ENCODE measurements at regions not wholly inside any gene's neighbourhood (a gene's known extent, or its start where the extent isn't known, plus 50 kb on each side); places are given as distances from the start of the nearest gene placed in this dataset.

DNA sequence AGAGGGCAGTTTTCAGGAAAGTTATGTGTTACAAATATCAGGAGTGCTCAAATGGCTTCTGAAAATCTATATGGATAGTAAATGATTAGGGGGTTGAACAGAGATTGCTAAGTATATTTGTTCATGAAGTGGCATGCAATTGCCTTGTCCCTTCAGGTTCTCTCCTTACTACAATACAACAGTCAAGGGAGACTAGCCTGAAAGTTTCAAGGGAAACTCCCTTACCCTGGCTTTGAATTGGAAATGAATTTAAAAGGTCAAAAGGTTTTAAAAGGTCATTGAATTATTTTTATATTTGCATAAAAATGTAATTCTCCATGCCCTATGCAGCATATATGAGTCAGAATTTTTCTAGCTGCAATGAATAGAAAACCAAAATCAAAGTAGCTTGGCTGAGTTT, 253.1 kb upstream of the SYT1 start:
- DNase-seq, result no peak

DNA sequence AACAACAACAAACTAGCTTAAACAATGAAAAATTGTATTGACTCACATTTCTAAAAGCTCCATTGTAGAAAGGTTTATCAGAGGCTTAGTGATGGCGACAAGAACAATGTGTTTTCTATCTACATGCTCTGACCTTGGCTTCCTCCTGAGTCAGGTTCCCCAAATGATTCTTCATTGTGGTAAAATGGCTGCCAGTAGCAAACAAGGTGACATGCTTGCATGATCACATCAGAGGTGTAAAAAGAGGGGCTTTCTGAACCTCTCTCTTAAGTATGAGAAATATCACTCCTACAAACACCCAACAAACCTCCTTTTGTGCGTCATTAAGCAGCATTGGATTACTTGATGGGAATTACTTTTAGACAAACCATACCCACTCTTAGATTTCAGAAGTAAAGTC, 252.4 kb upstream of the SYT1 start:
- no peak for DNase-seq

DNA sequence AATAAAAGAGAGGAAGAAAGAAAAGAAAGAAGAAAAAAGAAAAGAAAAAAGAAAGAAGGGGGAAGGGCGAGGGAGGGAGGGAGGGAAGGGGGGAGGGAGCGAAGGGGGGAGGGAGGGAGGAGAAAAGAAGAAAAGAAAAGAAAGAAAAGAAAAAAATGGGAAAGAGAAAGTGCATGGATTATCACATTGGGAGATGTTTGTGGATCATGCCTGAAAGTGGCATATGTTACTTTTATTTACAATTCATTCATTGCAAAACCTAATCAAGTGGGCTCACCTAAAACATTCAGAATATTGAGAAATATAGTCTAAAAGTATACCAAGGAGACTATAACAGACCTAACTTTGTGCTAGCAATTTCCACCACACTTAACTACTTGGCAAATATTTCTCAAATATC, 246.9 kb upstream of the SYT1 start:
- DNase-seq, result no peak

DNA sequence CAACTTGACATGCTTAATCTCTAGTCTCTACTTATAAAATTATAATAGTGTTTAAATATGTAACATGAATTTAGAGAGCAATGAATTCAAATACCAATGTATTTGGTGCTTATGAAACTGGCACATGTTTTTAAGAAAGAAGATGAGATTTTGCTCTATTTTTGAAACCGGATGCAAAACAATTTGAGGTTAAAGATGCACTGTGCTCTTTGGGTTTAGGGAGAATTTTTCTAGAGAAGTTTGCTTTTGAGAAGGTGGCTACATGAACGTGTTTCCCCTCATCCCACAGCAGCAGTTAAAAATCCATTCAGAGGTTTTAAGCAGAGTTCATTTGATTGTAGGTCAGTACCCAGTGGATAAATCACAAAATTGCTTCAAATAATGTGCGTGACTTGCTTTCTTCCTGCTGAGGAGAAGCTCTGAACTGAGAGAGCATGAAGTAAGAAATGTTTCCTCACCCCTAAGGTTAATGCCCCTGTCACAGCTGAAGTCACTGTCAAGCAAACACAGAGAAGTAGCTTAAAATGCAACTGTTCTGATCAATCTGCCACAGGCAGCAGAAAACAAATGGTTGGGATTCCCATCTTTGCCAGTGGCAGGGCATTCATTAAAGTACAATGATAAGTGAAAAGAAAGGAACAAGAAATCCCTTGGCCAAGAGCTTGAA, 241.9 kb upstream of the SYT1 start:
- no peak for DNase-seq

DNA sequence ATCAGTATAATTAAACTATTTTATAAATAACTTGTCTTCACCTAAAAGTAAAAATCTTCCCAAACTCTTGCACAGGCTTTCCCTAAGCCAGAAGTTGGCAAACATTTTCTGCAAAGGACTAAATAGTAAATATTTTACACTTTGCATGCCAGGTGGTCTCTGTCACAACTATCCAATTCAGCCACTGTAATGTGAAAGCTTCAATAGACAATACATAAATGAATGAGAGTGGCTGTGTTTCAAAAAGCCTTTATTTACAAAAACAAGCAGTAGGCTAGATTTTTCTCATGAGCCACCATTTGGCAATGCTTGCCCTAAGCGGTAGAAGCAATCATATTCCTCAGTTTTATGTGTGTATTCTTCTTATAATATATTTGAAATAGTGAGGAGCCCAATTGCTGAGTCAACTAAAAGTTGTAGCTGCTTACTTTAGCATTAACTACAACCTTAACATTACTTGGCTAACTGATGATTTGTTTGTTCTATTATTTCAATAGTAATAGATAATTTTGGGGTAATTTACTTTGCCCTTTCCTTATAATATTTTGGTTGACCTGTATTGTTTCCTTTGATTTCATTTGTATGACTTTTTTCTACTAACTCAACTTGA, 236.0 kb upstream of the SYT1 start:
- DNase-seq, result no peak

DNA sequence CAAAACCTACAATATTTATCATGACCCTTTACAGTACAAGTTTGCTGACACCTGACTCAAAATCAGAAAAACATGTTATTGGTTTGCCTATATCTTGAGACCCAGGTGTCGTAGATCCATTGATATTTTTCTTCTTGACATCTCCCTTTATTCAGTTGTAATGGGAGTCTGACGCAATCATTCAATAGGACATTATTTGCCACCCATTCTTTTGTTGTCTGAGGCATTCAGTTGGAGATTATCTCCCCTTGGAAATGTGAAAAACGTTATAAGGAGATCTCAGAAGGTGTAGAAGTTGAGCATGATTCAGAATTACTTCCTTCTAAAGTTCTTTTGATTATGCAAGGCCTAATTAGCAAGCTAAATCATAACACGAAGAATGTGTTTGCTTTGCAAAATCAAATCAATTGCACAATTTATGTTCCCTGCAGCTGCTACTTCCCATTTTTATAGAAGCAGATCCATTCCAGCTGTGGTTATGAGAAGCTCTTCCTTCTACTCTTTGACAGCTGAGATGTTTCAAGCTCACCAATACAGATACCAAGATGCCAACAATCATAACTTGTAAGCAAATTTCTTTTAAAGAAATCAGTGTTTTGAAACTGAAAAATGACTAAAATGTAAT, 228.2 kb upstream of the SYT1 start:
- DNase-seq, result peak; percentile 75

DNA sequence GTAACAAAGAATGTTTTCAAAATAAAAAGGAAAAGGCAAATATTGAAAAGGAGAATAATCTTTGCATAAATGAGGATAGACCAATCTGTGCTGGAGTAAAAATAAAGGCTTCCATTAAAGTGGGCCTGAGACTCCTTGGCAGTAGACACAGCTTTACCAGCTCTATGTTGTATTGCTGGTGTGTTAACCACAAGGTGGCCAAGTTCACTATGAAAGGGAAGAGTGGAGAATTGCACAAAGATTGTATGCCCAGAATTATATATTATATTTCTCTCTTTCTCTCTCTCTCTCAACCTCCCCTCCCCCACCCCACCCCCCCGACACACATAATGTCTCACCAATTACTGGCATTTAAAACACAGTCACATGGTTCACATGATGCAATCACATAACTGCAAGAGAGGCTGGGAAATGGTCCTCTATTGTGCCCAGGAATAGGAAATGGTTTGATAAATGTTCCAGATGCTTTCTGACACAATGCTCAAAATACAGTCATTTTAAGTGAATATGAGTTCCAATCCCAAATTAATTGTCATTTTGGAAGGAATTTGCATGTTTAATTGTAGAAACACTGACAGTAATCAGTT, 222.6 kb upstream of the SYT1 start:
- no peak for DNase-seq

DNA sequence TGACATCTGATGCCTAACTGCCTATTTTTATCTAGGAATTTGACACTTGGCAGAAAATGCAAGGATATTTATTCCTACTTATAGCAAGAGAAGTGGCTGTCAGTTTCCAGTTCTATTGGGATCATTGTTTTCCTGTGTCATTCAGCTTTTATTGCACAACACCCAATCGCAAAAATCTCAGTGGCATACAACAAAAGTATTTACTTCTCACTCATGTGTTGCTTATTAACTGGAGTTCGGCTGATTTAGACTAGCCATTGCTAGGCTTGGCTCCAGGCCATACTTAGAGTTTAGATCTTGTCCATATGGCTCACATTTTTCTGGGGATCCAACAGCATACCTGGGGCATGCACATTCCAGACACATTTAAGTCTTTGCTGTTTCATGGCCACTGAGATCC, 218.6 kb upstream of the SYT1 start:
- DNase-seq, result no peak

DNA sequence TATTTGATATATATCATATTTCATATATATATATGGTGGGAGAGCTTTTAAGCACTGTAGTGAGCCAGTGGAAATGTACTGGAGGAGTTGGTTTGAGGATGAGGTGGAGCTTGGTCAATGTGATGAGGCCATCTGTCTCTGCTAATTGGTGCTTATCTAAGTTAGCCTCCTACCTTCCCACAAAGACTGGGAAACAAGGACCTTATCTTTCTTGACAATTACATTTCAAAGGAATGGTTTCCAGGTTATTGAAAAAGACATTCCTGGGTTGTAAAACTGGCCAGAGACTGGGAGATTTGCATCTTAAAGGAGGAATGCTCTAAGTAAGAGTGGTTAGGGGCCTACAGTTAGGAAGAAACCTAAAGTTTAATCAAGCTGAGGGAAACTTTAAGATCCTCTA, 212.8 kb upstream of the SYT1 start:
- no peak for DNase-seq

DNA sequence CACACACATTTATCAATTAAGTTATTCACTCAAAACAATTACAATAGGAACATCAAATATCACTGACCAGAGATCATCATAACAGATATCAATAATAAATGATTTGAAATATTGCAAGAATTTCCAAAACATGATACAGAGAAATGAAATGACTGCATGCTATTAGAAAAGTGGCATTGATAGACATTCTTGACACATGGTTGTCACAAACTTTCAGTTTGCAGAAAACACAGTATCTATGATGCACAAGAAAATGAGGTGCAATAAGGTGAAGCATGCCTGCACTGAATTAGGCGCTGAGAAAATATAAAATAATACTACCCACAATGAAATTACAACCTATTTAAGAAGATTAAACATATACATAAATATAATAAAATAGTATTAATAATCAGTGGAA, 198.0 kb upstream of the SYT1 start:
- no peak for DNase-seq

DNA sequence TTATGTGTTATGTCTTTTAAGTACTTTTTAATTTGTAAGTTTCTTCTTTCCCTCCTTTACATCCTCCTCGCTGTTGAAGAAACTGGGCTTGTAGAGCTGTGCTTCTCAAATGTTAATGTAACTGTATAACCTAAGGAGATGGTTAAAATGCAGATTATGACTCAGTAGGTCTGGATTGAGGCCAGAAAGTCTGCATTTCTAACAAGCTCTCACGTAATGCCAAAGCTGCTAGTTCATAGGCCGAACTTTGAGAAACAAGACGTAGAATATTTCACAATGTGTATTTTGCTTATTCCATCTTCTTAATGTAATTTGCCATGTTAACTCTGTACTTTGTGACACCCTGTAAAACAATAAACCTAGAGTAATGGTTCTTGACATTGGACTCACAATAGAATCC, 193.3 kb upstream of the SYT1 start:
- DNase-seq, result no peak

DNA sequence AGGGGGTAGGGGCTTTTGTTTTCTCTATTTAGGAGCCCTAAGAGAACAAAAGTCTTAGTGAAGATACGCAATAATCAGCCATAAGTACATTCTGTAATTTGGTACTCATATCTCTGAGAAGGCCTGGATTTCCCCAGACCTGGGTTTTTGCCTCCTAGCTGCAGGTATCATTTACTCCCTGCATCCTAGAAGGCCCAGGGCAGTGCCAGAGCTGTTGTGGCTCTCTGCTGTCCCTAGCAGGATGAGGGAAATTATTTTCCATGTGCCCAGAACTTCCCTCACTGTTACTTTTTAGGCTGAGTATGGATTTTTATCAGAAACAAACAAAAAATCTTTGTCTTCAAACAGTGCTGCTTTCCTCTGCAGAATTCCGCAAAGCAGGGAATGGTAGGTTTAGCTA, 192.5 kb upstream of the SYT1 start:
- no peak for DNase-seq

DNA sequence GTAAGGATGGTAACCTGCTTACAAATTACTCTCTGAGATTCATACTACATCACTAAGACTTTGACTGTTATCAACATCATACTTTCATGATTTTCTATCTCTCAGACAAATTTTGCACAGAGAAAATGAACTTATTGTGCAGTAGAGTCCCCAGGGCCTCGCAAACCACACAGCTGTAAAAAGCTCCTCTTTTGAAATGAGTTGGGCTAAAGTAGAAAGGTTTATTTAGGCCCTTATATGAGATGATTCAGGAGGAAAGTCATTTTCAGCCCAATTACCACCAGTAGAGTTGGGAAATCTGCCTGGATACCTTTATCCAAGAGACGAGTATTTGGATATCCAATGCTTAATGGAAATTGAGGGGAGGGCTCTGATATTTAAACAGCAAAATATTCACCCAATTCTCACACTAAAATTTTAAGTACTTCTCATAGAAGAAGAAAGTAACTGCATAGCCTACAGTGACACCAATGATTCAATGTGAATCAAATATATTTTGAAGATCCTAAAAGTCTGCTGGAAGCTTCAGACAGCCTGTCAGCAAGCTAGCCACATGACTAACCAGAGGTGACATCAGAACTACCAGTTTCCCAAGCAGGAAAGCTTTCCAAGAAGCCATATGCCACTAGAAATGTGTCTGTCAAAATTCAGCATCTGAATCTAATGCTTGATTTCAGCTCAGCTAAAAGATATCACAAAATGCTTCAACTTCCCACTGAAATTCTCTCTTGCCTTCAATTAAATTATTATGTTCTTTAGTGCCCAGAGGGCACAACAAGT, 190.1 kb upstream of the SYT1 start:
- DNase-seq, result no peak

DNA sequence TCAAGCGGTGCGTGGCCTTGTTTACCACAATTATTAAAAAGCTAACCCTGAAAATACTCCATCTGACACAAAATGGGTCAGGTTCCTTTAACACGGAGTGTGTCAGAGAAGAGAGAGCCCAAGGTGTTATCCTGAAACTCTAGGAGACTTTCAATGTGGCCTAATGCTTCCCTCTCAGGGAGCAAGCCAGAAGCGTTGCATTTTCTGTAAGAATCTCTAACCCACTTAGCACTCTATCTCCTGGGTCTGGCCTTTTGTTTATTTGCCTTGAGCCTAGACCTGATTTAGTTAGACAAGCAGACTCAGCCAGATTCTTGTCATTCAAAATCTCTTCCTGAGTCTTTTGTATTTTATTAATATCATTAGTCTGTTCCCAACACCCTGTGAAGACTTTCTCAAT, 184.0 kb upstream of the SYT1 start:
- DNase-seq, result no peak

DNA sequence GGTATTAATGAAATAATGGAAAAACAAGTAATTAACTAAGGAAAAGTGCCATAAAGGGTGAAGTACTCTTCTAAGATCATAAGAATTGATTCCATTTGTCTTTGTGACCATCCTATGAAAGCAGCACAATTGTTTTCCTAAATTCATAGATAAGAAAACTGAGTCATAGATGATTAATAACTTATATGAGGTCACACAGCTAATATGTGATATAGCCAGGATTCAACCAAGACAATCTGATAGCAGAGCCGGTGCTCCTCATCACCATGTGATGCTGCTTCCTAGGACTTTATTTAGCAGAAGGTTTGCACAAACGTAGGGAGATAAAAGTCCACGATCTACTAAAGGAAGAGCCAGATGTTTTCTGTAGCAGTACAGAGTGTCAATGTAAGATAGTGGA, 181.5 kb upstream of the SYT1 start:
- no peak for DNase-seq

DNA sequence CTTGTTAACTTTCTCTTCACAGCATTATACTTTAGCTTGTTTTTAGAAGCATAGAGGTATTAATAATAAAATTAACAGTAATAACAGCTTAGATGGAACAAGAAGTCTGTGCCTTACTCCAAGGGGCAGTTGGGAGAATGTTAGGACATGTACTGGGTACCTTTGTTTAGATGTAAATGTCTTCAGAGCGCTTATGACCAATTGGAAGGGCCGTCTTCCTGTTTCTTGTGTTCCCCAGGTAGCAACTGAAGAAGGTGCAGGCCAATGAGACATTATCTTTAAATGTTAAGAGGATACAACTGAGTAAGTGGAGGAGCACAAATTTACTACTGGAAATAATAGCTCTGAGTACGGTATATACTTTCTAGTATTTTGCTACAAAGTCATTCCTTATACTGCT, 180.9 kb upstream of the SYT1 start:
- no peak for DNase-seq

DNA sequence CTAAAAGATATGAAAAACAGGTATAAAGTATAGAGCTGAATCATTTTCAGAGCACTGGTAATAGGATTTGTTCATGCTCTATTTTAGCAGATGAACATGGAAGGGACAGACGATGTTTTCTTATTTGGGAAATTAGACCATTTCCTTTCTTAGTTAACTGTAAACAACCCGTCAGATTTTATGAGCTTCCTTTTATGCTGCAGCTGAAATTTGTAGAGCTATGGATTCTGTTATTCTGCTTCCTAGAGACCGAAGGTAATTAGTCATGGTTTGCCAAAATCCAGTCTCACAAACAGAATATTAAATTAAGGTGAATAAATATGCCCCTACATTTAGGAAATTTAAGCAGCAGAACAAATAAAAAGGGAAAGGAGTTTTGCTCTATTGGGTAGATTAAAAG, 180.2 kb upstream of the SYT1 start:
- DNase-seq, result no peak

DNA sequence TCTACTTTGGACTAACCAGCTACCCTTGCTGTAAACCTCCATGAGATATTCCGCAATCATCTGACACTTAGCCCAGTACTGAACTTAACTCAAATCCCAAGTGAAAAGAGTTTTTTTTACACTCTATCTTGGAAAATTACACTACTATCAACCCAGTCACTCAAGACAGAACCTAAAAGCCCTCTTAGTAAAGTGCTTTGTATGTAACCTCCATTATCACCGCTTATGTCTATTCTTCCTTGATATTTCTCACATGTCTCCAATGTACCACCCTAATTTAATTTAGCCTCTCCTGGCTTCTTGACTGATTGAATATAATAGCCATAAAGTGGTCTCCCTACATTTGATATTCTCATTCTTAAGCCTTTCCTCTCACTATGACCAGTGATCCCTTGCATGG, 168.8 kb upstream of the SYT1 start:
- no peak for DNase-seq

DNA sequence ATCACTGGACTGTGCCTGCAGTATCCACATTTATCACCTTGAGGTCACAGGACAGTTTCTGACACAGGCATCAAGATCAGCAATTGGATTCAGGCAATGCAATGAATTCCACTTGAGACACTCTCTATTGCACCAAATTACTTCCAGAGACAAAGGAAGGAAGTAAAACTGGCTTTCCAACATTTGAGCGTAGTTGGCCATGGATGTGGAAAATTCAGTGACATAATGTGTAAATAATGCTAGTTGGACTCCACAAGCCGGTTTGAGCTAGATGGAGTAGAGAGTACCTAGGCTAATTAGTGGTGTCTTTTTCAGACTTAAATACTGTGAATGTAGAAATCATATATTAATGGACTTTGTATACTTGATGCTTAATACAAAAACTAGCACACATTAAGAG, 168.3 kb upstream of the SYT1 start:
- DNase-seq, result no peak

DNA sequence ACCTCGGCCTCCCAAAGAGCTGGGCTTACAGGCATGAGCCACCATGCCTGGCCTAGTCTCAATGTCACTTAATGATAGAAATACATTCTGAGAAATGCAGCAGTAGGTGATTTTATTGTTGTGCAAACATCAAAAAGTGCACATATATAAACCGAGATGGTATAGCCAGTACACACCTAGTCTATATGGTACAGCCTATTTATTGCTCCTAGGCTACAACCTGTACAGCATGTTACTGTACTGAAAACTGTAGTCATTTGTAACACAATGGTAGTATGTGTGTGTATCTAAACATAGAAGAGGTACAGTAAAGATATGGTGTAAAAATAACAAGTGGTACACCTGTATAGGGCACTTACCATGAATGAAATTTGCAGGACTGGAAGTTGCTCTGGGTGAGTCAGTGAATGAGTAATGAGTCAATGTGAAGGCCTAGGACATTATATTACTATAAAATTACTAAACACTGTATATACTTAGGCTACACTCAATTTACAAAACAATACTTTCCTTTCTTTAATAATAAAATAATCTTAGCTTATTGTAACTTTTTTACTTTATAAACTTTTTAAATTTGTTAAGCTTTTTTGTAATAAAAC, 166.7 kb upstream of the SYT1 start:
- no peak for DNase-seq

DNA sequence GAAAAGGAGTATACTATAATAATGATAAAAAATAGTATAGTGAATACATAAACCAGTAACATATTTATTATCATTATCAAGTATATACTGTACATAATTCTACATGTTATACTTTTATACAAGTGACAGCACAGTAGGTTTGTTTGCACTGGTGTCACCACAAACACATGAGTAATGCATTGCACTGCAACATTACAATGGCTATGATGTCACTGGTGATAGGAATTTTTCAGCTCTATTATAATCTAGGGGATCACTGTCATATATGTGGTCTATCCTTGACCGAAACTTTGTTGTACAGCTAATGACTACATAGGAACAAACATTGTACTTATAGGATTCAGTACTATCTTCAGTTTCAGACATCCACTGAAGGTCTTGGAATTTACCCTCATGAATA, 165.8 kb upstream of the SYT1 start:
- no peak for DNase-seq

DNA sequence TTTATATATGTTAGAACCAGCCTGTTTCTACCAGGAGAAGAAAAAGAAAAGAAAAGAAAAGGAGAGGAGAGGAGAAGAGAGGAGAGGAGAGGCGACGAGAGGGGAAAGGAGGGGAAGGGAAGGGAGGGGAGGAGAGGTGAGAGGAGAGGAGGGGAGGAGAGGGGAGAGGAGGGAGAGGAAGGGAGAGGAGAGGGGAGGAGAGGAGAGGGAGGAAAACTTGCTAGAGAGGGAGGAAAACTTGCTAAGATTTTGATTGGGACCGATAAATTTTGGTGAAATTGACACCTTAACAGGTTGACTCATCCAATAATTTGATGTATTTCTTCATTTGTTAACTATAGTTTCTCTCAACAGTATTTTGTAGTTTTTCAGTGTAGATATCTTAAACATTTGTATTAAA, 164.0 kb upstream of the SYT1 start:
- no peak for DNase-seq

DNA sequence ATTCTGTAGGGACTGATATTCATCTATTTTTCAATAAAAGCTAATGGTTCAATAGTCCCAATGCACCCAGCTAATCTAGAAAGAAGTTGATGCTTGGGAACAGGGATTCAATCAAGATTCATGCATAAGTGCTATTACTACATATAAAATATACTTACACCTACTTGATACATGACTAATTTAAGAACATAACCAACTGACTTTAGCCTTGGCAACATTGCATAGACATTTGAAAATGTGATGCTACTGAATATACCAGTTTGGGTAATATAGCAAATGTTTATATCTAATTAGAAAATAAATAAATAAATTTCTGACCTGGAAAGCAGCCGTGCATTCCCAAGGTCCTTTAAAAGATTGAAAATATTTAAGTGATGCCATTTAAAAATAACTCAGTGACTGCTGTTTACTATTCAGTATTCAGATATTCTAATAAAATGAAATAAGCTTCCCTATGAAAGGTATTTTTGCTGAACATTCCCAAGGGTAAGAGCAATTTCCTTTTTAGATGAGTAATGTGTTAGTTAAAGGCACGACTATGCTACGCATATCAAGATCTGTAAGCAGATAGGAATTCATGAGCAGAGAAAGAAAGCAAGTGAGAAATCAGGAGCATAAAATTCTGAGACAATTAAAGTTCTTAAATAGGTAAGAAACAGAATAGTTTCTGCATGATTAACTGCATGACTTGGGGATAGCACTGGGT, 160.6 kb upstream of the SYT1 start:
- no peak for DNase-seq

All from SHP77 treated with DMSO at 0.1 percent for 48 hours (cell line).